H9 (cell line): ENCODE measurements at regions not wholly inside any gene's neighbourhood (a gene's known extent, or its start where the extent isn't known, plus 50 kb on each side); places are given as distances from the start of the nearest gene placed in this dataset.

Experiments
- DNase-seq: peaks from one replicate; pipeline ENCODE4 v3.0.0-alpha.2; 2017
- H2AFZ ChIP-seq: one replicate; pipeline ENCODE4 v1.6.1; 2013; ENCODE audit warnings: mild to moderate bottlenecking, low read length, control low read depth, moderate library complexity
- H2AK5ac ChIP-seq: 2 replicates; pipeline ENCODE4 v1.6.1; 2013; ENCODE audit warnings: low read length, control low read depth, mixed read lengths; ENCODE audit not compliant: insufficient read length
- H2BK120ac ChIP-seq: one replicate; pipeline ENCODE4 v1.6.1; 2013; ENCODE audit warnings: low read depth, mild to moderate bottlenecking, low read length, control low read depth, inconsistent platforms; ENCODE audit not compliant: poor library complexity, severe bottlenecking
- H2BK12ac ChIP-seq: 2 replicates; pipeline ENCODE4 v1.6.1; 2013; ENCODE audit warnings: low read length, control low read depth, mixed read lengths, low read depth; ENCODE audit not compliant: insufficient read length
- H2BK15ac ChIP-seq: 2 replicates; pipeline ENCODE4 v1.6.1; 2013; ENCODE audit warnings: low read depth, low read length, control low read depth
- H2BK20ac ChIP-seq: one replicate; pipeline ENCODE4 v1.6.1; 2013; ENCODE audit warnings: low read depth, mild to moderate bottlenecking, low read length, control low read depth, inconsistent platforms; ENCODE audit not compliant: poor library complexity, severe bottlenecking
- H2BK5ac ChIP-seq: 2 replicates; pipeline ENCODE4 v1.6.1; 2013; ENCODE audit warnings: low read length, control low read depth, mixed read lengths; ENCODE audit not compliant: insufficient read length
- H3K14ac ChIP-seq: 2 replicates; pipeline ENCODE4 v1.6.1; 2013; ENCODE audit warnings: low read length, control low read depth; ENCODE audit not compliant: insufficient read depth
- H3K18ac ChIP-seq: 2 replicates; pipeline ENCODE4 v1.6.1; 2013; ENCODE audit warnings: low read depth, mild to moderate bottlenecking, mixed read lengths, low read length, control low read depth; ENCODE audit not compliant: insufficient read length
- H3K23ac ChIP-seq: 2 replicates; pipeline ENCODE4 v1.6.1; 2013; ENCODE audit warnings: low read length, control low read depth, mixed read lengths, low read depth; ENCODE audit not compliant: insufficient read length
- H3K23me2 ChIP-seq: 2 replicates; pipeline ENCODE4 v1.6.1; 2013; ENCODE audit warnings: low read depth, mild to moderate bottlenecking, mixed read lengths, low read length, control low read depth; ENCODE audit not compliant: insufficient read length, poor library complexity, severe bottlenecking
- H3K27ac ChIP-seq: 2 replicates; pipeline ENCODE4 v1.5.1; 2013; ENCODE audit warnings: low read length, control low read depth, mixed read lengths, low read depth; ENCODE audit not compliant: insufficient read length
- H3K27me3 ChIP-seq: 2 replicates; pipeline ENCODE4 v1.6.1; 2013; ENCODE audit warnings: low read length, control low read depth, inconsistent platforms; ENCODE audit not compliant: insufficient read depth
- H3K4ac ChIP-seq: 2 replicates; pipeline ENCODE4 v1.6.1; 2013; ENCODE audit warnings: low read depth, mild to moderate bottlenecking, control low read depth, inconsistent platforms, low read length, moderate library complexity
- H3K4me1 ChIP-seq: 2 replicates; pipeline ENCODE4 v1.6.1; 2013; ENCODE audit warnings: low read length, control low read depth, inconsistent platforms; ENCODE audit not compliant: insufficient read depth
- H3K4me2 ChIP-seq: 2 replicates; pipeline ENCODE4 v1.6.1; 2013; ENCODE audit warnings: low read length, control low read depth, mixed read lengths; ENCODE audit not compliant: insufficient read length, insufficient read depth
- H3K56ac ChIP-seq: 2 replicates; pipeline ENCODE4 v1.6.1; 2013; ENCODE audit warnings: low read depth, mild to moderate bottlenecking, mixed read lengths, low read length, control low read depth; ENCODE audit not compliant: insufficient read length
- H3K79me1 ChIP-seq: 2 replicates; pipeline ENCODE4 v1.6.1; 2013; ENCODE audit warnings: low read depth, mild to moderate bottlenecking, moderate library complexity, low read length, control low read depth, inconsistent platforms; ENCODE audit not compliant: insufficient read depth, poor library complexity, severe bottlenecking
- H3K79me2 ChIP-seq: 2 replicates; pipeline ENCODE4 v1.6.1; 2013; ENCODE audit warnings: low read length, control low read depth, inconsistent platforms; ENCODE audit not compliant: insufficient read depth
- H3K9ac ChIP-seq: 2 replicates; pipeline ENCODE4 v1.6.1; 2013; ENCODE audit warnings: low read length, control low read depth, mixed read lengths; ENCODE audit not compliant: insufficient read length; ENCODE audit errors: extremely low read depth
- H3K9me3 ChIP-seq: one replicate; pipeline ENCODE4 v1.6.1; 2013; ENCODE audit warnings: low read depth, low read length, inconsistent platforms; ENCODE audit not compliant: control insufficient read depth
- H3T11ph ChIP-seq: one replicate; pipeline ENCODE4 v1.6.1; 2013; ENCODE audit warnings: mild to moderate bottlenecking, low read length, control low read depth, inconsistent platforms
- H4K20me1 ChIP-seq: one replicate; pipeline ENCODE4 v1.6.1; 2013; ENCODE audit not compliant: control insufficient read depth, insufficient read length, insufficient read depth
- H4K5ac ChIP-seq: 2 replicates; pipeline ENCODE4 v1.6.1; 2013; ENCODE audit warnings: low read depth, mild to moderate bottlenecking, mixed read lengths, low read length, control low read depth; ENCODE audit not compliant: insufficient read length
- H4K8ac ChIP-seq: replicated peaks from 2 replicates; pipeline ENCODE4 v1.6.1; 2013; ENCODE audit warnings: low read length, control low read depth, mixed read lengths, low read depth; ENCODE audit not compliant: insufficient read length
- H4K91ac ChIP-seq: 2 replicates; pipeline ENCODE4 v1.6.1; 2013; ENCODE audit warnings: low read depth, mild to moderate bottlenecking, moderate library complexity, mixed read lengths, low read length, control low read depth; ENCODE audit not compliant: insufficient read length
- H3K27ac Mint-ChIP-seq, 3 experiments: 2 replicates in 2 of 3; 3 replicates in 1 of 3; pipeline ENCODE4 v1.8.0; 2020 to 2021; ENCODE audit warnings: mixed read lengths in 3 of 3, mild to moderate bottlenecking in 1 of 3, moderate library complexity in 1 of 3
- H3K27me3 Mint-ChIP-seq: 2 replicates; pipeline ENCODE4 v1.8.0; 2021; ENCODE audit warnings: low read depth, mild to moderate bottlenecking, moderate library complexity, mixed read lengths
- H3K36me3 Mint-ChIP-seq, 3 experiments: 2 replicates in 2 of 3; 3 replicates in 1 of 3; pipeline ENCODE4 v1.8.0; 2020 to 2021; ENCODE audit warnings: low read depth in 3 of 3, mixed read lengths in 3 of 3; ENCODE audit not compliant: insufficient read depth in 1 of 3
- H3K4me1 Mint-ChIP-seq, 2 experiments: 2 replicates each; pipeline ENCODE4 v1.8.0; 2020; ENCODE audit warnings: mixed read lengths in 2 of 2
- H3K4me3 Mint-ChIP-seq, 2 experiments: 2 replicates in 1 of 2; 3 replicates in 1 of 2; pipeline ENCODE4 v1.8.0; 2020 to 2021; ENCODE audit warnings: mild to moderate bottlenecking in 2 of 2, mixed read lengths in 2 of 2, moderate library complexity in 1 of 2
- H3K9me3 Mint-ChIP-seq, 2 experiments: 2 replicates in 1 of 2; 3 replicates in 1 of 2; pipeline ENCODE4 v1.8.0; 2020; ENCODE audit warnings: mild to moderate bottlenecking in 2 of 2, mixed read lengths in 2 of 2, moderate library complexity in 1 of 2
- WGBS: extraction: QIAGEN DNeasy Blood & Tissue Kit; methylation state at CpG from one replicate; pipeline ENCODE4 v1.1.7; 2013; ENCODE audit warnings: missing lambda C conversion rate, low lambda C conversion rate, mixed read lengths; ENCODE audit not compliant: insufficient read length; ENCODE audit errors: extremely low coverage; 5-methylcytosine and 5-hydroxymethylcytosine counted together
- TF ChIP-seq, protein P1 (sequence below): fragments of 200-600 bp; sonication (generic); conservative IDR thresholded peaks from 3 replicates; pipeline ENCODE4 v1.8.0; 2021; ENCODE audit warnings: antibody characterized with exemption, mild to moderate bottlenecking

DNA sequence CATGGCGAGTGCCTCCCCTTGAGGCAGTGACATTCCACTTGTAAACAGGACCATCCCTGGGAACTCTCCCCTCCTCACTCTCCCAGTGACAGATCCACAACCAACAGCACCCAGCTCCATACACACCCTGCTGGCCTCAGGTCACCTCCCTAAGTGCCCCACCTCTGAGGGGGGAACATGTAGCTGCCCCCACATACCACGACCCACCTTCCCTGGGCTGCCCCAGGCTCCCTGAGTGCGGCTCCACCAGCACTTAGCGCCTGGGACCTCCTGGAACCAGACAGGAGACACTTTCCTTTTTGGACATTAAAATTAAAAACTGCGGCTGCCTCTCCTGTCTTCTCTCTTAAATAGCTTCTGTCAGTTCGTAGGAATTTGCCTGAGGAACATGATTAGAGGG is 1140.1 kb downstream of the BRD1 start:
- Histone ChIP-seq H2AFZ (no peak overlapping the region), H4K8ac (no peak overlapping the region), H3K14ac (no peak overlapping the region; the same call in 1 of the 2 replicates), H3K9ac (no peak overlapping the region), H3K79me2 (no peaks in the 10 kb centered on the region), H2BK15ac (no peak overlapping the region), H3K27me3 (no peaks in the 10 kb centered on the region), H3K4ac (no peak overlapping the region), H3K79me1 (no peaks in the 10 kb centered on the region), H3K9me3 (no peaks in the 10 kb centered on the region), H4K20me1 (no peaks in the 10 kb centered on the region), H3K56ac (no peak overlapping the region), H3K23me2 (no peaks in the 10 kb centered on the region), H2BK5ac (no peak overlapping the region), H4K91ac (no peak overlapping the region), H3K23ac (no peak overlapping the region), H2AK5ac (no peak overlapping the region), H3K4me1 (no peaks in the 10 kb centered on the region), H3K18ac (no peak overlapping the region), H2BK120ac (no peak overlapping the region), H3T11ph (no peak overlapping the region), H2BK20ac (no peak overlapping the region), H4K5ac (no peak overlapping the region), H3K27ac (no peak overlapping the region), H2BK12ac (no peak overlapping the region), H3K4me2 (no peak overlapping the region)
- Mint-ChIP-seq H3K27ac (no peak overlapping the region), H3K4me3 (no peak overlapping the region), H3K36me3 (peaks cover 0 to 6% (median 0%) of the 10 kb centered on the region in 3 experiments; a peak in 5 of 7 replicates), H3K27me3 (no peaks in the 10 kb centered on the region), H3K4me1 (peaks cover 21 to 26% of the 10 kb centered on the region in 2 experiments), H3K9me3 (peaks cover 1 to 7% of the 10 kb centered on the region in 2 experiments; a peak in 3 of 5 replicates)
- no CpG with 5 or more reads among the region's 6 CpGs for WGBS
- TF ChIP-seq, protein P1, sequence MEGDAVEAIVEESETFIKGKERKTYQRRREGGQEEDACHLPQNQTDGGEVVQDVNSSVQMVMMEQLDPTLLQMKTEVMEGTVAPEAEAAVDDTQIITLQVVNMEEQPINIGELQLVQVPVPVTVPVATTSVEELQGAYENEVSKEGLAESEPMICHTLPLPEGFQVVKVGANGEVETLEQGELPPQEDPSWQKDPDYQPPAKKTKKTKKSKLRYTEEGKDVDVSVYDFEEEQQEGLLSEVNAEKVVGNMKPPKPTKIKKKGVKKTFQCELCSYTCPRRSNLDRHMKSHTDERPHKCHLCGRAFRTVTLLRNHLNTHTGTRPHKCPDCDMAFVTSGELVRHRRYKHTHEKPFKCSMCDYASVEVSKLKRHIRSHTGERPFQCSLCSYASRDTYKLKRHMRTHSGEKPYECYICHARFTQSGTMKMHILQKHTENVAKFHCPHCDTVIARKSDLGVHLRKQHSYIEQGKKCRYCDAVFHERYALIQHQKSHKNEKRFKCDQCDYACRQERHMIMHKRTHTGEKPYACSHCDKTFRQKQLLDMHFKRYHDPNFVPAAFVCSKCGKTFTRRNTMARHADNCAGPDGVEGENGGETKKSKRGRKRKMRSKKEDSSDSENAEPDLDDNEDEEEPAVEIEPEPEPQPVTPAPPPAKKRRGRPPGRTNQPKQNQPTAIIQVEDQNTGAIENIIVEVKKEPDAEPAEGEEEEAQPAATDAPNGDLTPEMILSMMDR = no peak
- DNase-seq = no peak
